GM23248 (cell line): ENCODE measurements at regions not wholly inside any gene's neighbourhood (a gene's known extent, or its start where the extent isn't known, plus 50 kb on each side); places are given as distances from the start of the nearest gene placed in this dataset.

Experiments used
- EZH2 ChIP-seq: fragments of 200-600 bp; sonication (generic); IDR thresholded peaks from 2 replicates; pipeline ENCODE4 v1.6.1; 2018; ENCODE audit warnings: antibody characterized with exemption, mild to moderate bottlenecking; ENCODE audit not compliant: insufficient read depth, poor library complexity, severe bottlenecking
- EZH2phosphoT487 ChIP-seq: fragments of 200-600 bp; sonication (generic); IDR thresholded peaks from 2 replicates; pipeline ENCODE4 v1.6.1; 2018; ENCODE audit warnings: antibody characterized with exemption, moderate library complexity, mild to moderate bottlenecking, low read depth; ENCODE audit not compliant: insufficient read depth

- no peak for TF ChIP-seq EZH2phosphoT487
- TF ChIP-seq EZH2, result no peak
Measured at GRCh38 chr9:18330401-18331309, 143.3 kb upstream of the ADAMTSL1 start.
